Skeletal muscle satellite cell (primary cell): ENCODE measurements at regions not wholly inside any gene's neighbourhood (a gene's known extent, or its start where the extent isn't known, plus 50 kb on each side); places are given as distances from the start of the nearest gene placed in this dataset.
"Not testable (repeated sequence)": the region's sequence is repeated elsewhere in the genome, so short reads cannot be mapped to it uniquely, and the experiment has no call there.

ENCODE experiments used
- H3K27me3 ChIP-seq: 2 replicates; pipeline ENCODE4 v1.7.0; 2013; ENCODE audit warnings: low read length; ENCODE audit not compliant: control insufficient read depth, insufficient read depth
- H3K36me3 ChIP-seq: 2 replicates; pipeline ENCODE4 v1.7.0; 2013; ENCODE audit warnings: mild to moderate bottlenecking, control low read depth, low read length; ENCODE audit not compliant: insufficient read depth
- H3K4me1 ChIP-seq: 2 replicates; pipeline ENCODE4 v1.7.0; 2013; ENCODE audit warnings: low read length; ENCODE audit not compliant: control insufficient read depth, insufficient read depth
- H3K4me2 ChIP-seq: 2 replicates; pipeline ENCODE4 v1.7.0; 2013; ENCODE audit warnings: mild to moderate bottlenecking, low read length
- H3K4me3 ChIP-seq: 2 replicates; pipeline ENCODE4 v1.7.0; 2013; ENCODE audit warnings: low read length
- H3K9ac ChIP-seq: 2 replicates; pipeline ENCODE4 v1.7.0; 2013; ENCODE audit warnings: mild to moderate bottlenecking, low read depth, low read length, moderate library complexity
- H3K9me3 ChIP-seq: replicated peaks from 2 replicates; pipeline ENCODE4 v1.7.0; 2013; ENCODE audit warnings: mild to moderate bottlenecking, control low read depth, low read length

- not testable (repeated sequence) for H3K36me3 ChIP-seq, H3K4me1 ChIP-seq
Measured at GRCh38 chr20:30297878-30298595, 959.4 kb upstream of the DEFB115 start.

GRCh38 chr20:30300220-30300642 is 957.2 kb upstream of the DEFB115 start:
- H3K27me3 ChIP-seq, H3K36me3 ChIP-seq, H3K4me1 ChIP-seq, H3K9me3 ChIP-seq, H3K4me3 ChIP-seq, H3K9ac ChIP-seq, H3K4me2 ChIP-seq: not testable (repeated sequence)

More at GRCh38 chr20:30297878-30298595, 959.4 kb upstream of the DEFB115 start:
- not testable (repeated sequence) for H3K9me3 ChIP-seq, H3K4me3 ChIP-seq, H3K9ac ChIP-seq, H3K27me3 ChIP-seq, H3K4me2 ChIP-seq

- H3K4me1 ChIP-seq, H3K9me3 ChIP-seq, H3K36me3 ChIP-seq, H3K9ac ChIP-seq, H3K27me3 ChIP-seq, H3K4me2 ChIP-seq, H3K4me3 ChIP-seq: not testable (repeated sequence)
Measured at GRCh38 chr20:30302786-30303185, 954.7 kb upstream of the DEFB115 start.

GRCh38 chr20:30309938-30310337 is 947.5 kb upstream of the DEFB115 start:
- not testable (repeated sequence) for H3K36me3 ChIP-seq, H3K4me1 ChIP-seq, H3K9ac ChIP-seq, H3K9me3 ChIP-seq, H3K4me2 ChIP-seq, H3K4me3 ChIP-seq, H3K27me3 ChIP-seq

GRCh38 chr20:30310385-30310784 is 947.1 kb upstream of the DEFB115 start:
- H3K27me3 ChIP-seq, H3K4me1 ChIP-seq, H3K4me2 ChIP-seq, H3K4me3 ChIP-seq, H3K9ac ChIP-seq, H3K36me3 ChIP-seq, H3K9me3 ChIP-seq: not testable (repeated sequence)

- not testable (repeated sequence) for H3K4me3 ChIP-seq, H3K9me3 ChIP-seq, H3K27me3 ChIP-seq, H3K36me3 ChIP-seq, H3K4me1 ChIP-seq, H3K4me2 ChIP-seq, H3K9ac ChIP-seq
Measured at GRCh38 chr20:30312220-30312619, 945.2 kb upstream of the DEFB115 start.

GRCh38 chr20:30313660-30314059 is 943.8 kb upstream of the DEFB115 start:
- not testable (repeated sequence) for H3K4me3 ChIP-seq, H3K4me1 ChIP-seq, H3K9ac ChIP-seq, H3K4me2 ChIP-seq, H3K27me3 ChIP-seq, H3K9me3 ChIP-seq, H3K36me3 ChIP-seq

- not testable (repeated sequence) for H3K4me3 ChIP-seq, H3K4me2 ChIP-seq
Measured at GRCh38 chr20:30316063-30316462, 941.4 kb upstream of the DEFB115 start.

GRCh38 chr20:30316532-30317299 is 940.7 kb upstream of the DEFB115 start:
- not testable (repeated sequence) for H3K4me3 ChIP-seq, H3K4me1 ChIP-seq, H3K9me3 ChIP-seq, H3K27me3 ChIP-seq, H3K4me2 ChIP-seq, H3K9ac ChIP-seq, H3K36me3 ChIP-seq

More at GRCh38 chr20:30316063-30316462, 941.4 kb upstream of the DEFB115 start:
- not testable (repeated sequence) for H3K9me3 ChIP-seq, H3K27me3 ChIP-seq, H3K9ac ChIP-seq, H3K4me1 ChIP-seq, H3K36me3 ChIP-seq

GRCh38 chr20:30333744-30334143 is 923.7 kb upstream of the DEFB115 start:
- not testable (repeated sequence) for H3K4me2 ChIP-seq, H3K9me3 ChIP-seq, H3K27me3 ChIP-seq, H3K4me1 ChIP-seq, H3K36me3 ChIP-seq, H3K4me3 ChIP-seq, H3K9ac ChIP-seq

- not testable (repeated sequence) for H3K27me3 ChIP-seq, H3K4me2 ChIP-seq, H3K9ac ChIP-seq, H3K4me1 ChIP-seq, H3K9me3 ChIP-seq, H3K36me3 ChIP-seq, H3K4me3 ChIP-seq
Measured at GRCh38 chr20:30337556-30337955, 919.9 kb upstream of the DEFB115 start.

GRCh38 chr20:30348932-30349331 is 908.5 kb upstream of the DEFB115 start:
- not testable (repeated sequence) for H3K4me3 ChIP-seq, H3K9me3 ChIP-seq, H3K4me1 ChIP-seq, H3K4me2 ChIP-seq, H3K27me3 ChIP-seq, H3K36me3 ChIP-seq, H3K9ac ChIP-seq
